Panc1 (cell line): ENCODE measurements at regions not wholly inside any gene's neighbourhood (a gene's known extent, or its start where the extent isn't known, plus 50 kb on each side); places are given as distances from the start of the nearest gene placed in this dataset.

Experiments
- ATAC-seq: fragments of 200-7000 bp; cut with Tn5 transposase; 2 replicates; pipeline ENCODE4 v1.9.1; 2020; ENCODE audit warnings: mild to moderate bottlenecking, moderate library complexity
- BruUV-seq: library from RNA; stranded (reverse); fragments of 400-500 nt; replicated peaks from 2 replicates; lab custom pipeline; 2021; lab: Mats Ljungman, UMichigan
- CTCF ChIA-PET: fragments of 300-600 bp; sonication (Branson Sonifier 250); formaldehyde crosslinking; loops from one replicate; lab custom pipeline; 2022; ENCODE audit warnings: antibody characterized with exemption; lab: Charles Lee
- POLR2A ChIA-PET: fragments of 300-600 bp; sonication (Branson Sonifier 250); formaldehyde crosslinking; loops from one replicate; lab custom pipeline; 2022; ENCODE audit warnings: antibody characterized with exemption; lab: Charles Lee
- DNase-seq: peaks from one replicate; pipeline ENCODE4 v3.0.0-alpha.2; 2010; ENCODE audit warnings: low read depth, low spot score
- H3K27ac ChIP-seq: 2 replicates; pipeline ENCODE4 v1.5.1; 2011; ENCODE audit warnings: mild to moderate bottlenecking, low read length, inconsistent platforms
- H3K27me3 ChIP-seq: fragments of 200-500 bp; sonication (Bioruptor generic); 2 replicates; pipeline ENCODE4 v1.6.0; 2014; ENCODE audit warnings: low read length, inconsistent platforms; ENCODE audit not compliant: control insufficient read depth, insufficient read depth
- H3K36me3 ChIP-seq: fragments of 200-500 bp; sonication (Bioruptor generic); 2 replicates; pipeline ENCODE4 v1.5.1; 2014; ENCODE audit warnings: inconsistent platforms, mild to moderate bottlenecking, low read length, moderate library complexity; ENCODE audit not compliant: control insufficient read depth, insufficient read depth
- H3K4me1 ChIP-seq: 2 replicates; pipeline ENCODE4 v1.5.1; 2011; ENCODE audit warnings: inconsistent platforms, mild to moderate bottlenecking, low read length, moderate library complexity; ENCODE audit not compliant: control insufficient read depth, insufficient read depth
- H3K4me3 ChIP-seq, 2 experiments: 2 replicates each; pipeline ENCODE4 v1.5.1; 2011 to 2012; ENCODE audit warnings: low read depth in 2 of 2, low read length in 2 of 2, mild to moderate bottlenecking in 2 of 2, inconsistent platforms in 1 of 2, moderate library complexity in 1 of 2
- H3K9me3 ChIP-seq: fragments of 200-500 bp; sonication (Bioruptor generic); 2 replicates; pipeline ENCODE4 v1.5.1; 2014; ENCODE audit warnings: low read depth, mild to moderate bottlenecking, inconsistent platforms, low read length, moderate library complexity; ENCODE audit not compliant: control insufficient read depth, insufficient read depth
- CTCF ChIP-seq: fragments of 450-650 bp; IDR thresholded peaks from 2 replicates; pipeline ENCODE4 v1.5.1; 2017; ENCODE audit warnings: mild to moderate bottlenecking
- POLR2AphosphoS5 ChIP-seq: IDR thresholded peaks from 2 replicates; pipeline ENCODE4 v1.6.1; 2012; ENCODE audit warnings: mild to moderate bottlenecking, low read depth, low read length, moderate library complexity
- SIN3A ChIP-seq: IDR thresholded peaks from 2 replicates; pipeline ENCODE4 v1.6.1; 2012; ENCODE audit warnings: low read depth, mild to moderate bottlenecking, low read length, moderate library complexity, borderline replicate concordance; ENCODE audit not compliant: insufficient read depth
- TCF7L2 ChIP-seq: IDR thresholded peaks from 2 replicates; pipeline ENCODE4 v1.6.1; 2011; ENCODE audit warnings: mild to moderate bottlenecking, low read depth, low read length, inconsistent platforms
- in situ Hi-C: cut with HindIII; loops from 2 replicates; pipeline ENCODE4 v1.10.0; 2016; ENCODE audit warnings: low sequenced_read_pairs, low pct_unique_long_range_greater_than_20kb
- intact Hi-C: fragments of 100-400 bp; cut with micrococcal nuclease; formaldehyde crosslinking; loops from one replicate; pipeline ENCODE4 v1.10.0; 2022; ENCODE audit not compliant: unreplicated experiment
- TF ChIP-seq, protein P1 (sequence below), 2 experiments: IDR thresholded peaks; 2 replicates each; pipeline ENCODE4 v1.6.1; 2011 to 2012; ENCODE audit warnings: low read depth in 2 of 2, control low read depth in 1 of 2, low read length in 1 of 2, mild to moderate bottlenecking in 1 of 2, moderate library complexity in 1 of 2; ENCODE audit not compliant: insufficient read depth in 1 of 2

DNA sequence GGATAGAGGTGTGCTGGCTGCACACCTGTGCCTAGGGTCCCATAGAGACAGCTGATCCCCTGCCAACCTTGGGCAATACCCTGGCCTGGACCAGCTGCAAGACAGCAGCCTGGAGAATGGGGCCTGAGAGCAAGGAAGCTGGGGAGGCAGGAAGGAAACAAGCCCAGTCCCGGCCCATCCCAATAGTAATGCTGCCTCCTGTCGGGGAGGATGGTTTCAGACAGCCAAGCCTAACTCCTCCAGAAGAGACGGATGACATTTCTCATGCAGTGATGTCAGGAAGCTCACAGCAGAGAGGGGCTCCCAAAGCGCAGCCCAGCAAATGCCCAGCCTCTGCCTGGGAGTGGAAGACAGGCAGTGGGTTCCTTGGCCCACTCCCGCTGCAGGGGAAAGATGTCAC is 408.8 kb downstream of the OCA2 start:
- DNase-seq = no peak
- Histone ChIP-seq H3K36me3 (no peaks in the 10 kb centered on the region), H3K4me3 (no peak overlapping the region), H3K4me1 (no peaks in the 10 kb centered on the region), H3K27ac (no peak overlapping the region), H3K27me3 (no peaks in the 10 kb centered on the region), H3K9me3 (no peaks in the 10 kb centered on the region)
- in situ Hi-C loops (no loop called here), intact Hi-C loops (no loop called here)
- no peak for ATAC-seq
- ChIA-PET POLR2A (no interaction called here), CTCF (no interaction called here)
- BruUV-seq = no TSS peak
- TF ChIP-seq CTCF (no peak), POLR2AphosphoS5 (no peak), SIN3A (no peak), TCF7L2 (no peak)
- TF ChIP-seq, protein P1, sequence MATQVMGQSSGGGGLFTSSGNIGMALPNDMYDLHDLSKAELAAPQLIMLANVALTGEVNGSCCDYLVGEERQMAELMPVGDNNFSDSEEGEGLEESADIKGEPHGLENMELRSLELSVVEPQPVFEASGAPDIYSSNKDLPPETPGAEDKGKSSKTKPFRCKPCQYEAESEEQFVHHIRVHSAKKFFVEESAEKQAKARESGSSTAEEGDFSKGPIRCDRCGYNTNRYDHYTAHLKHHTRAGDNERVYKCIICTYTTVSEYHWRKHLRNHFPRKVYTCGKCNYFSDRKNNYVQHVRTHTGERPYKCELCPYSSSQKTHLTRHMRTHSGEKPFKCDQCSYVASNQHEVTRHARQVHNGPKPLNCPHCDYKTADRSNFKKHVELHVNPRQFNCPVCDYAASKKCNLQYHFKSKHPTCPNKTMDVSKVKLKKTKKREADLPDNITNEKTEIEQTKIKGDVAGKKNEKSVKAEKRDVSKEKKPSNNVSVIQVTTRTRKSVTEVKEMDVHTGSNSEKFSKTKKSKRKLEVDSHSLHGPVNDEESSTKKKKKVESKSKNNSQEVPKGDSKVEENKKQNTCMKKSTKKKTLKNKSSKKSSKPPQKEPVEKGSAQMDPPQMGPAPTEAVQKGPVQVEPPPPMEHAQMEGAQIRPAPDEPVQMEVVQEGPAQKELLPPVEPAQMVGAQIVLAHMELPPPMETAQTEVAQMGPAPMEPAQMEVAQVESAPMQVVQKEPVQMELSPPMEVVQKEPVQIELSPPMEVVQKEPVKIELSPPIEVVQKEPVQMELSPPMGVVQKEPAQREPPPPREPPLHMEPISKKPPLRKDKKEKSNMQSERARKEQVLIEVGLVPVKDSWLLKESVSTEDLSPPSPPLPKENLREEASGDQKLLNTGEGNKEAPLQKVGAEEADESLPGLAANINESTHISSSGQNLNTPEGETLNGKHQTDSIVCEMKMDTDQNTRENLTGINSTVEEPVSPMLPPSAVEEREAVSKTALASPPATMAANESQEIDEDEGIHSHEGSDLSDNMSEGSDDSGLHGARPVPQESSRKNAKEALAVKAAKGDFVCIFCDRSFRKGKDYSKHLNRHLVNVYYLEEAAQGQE (IDR thresholded peaks at IDR 0.05; ENCODE audit: insufficient read depth in 1 of 2, low read depth in 2 of 2, low read length in 1 of 2) = no peak

GRCh38 chr15:27686971-27687370 is 412.1 kb downstream of the OCA2 start:
- ChIA-PET POLR2A (no interaction called here), CTCF (no interaction called here)
- no peak for DNase-seq
- TF ChIP-seq SIN3A = no peak
- TF ChIP-seq CTCF = no peak
- no peak for TF ChIP-seq POLR2AphosphoS5
- TF ChIP-seq, protein P1 (IDR thresholded peaks at IDR 0.05; ENCODE audit: insufficient read depth in 1 of 2, low read depth in 2 of 2, low read length in 1 of 2) = no peak
- Histone ChIP-seq H3K36me3 (no peaks in the 10 kb centered on the region), H3K9me3 (no peaks in the 10 kb centered on the region), H3K27ac (no peak overlapping the region), H3K4me1 (no peaks in the 10 kb centered on the region), H3K4me3 (no peak overlapping the region), H3K27me3 (no peaks in the 10 kb centered on the region)
- intact Hi-C loops (no loop called here), in situ Hi-C loops (no loop called here)
- no peak for ATAC-seq
- BruUV-seq = no TSS peak
